Coronary artery (tissue), 2 donors: ENCODE measurements at regions not wholly inside any gene's neighbourhood (a gene's known extent, or its start where the extent isn't known, plus 50 kb on each side); places are given as distances from the start of the nearest gene placed in this dataset.

Experiments used
- DNase-seq: peaks from one replicate; pipeline ENCODE4 v3.0.0-alpha.2; 2017; ENCODE audit warnings: low spot score
- H3K27ac ChIP-seq, 2 donors: fragments of 200-600 bp; sonication (generic); one replicate each; pipeline ENCODE4 v1.5.1; 2016 to 2019
- H3K4me3 ChIP-seq: fragments of 200-600 bp; sonication (generic); 2 replicates; pipeline ENCODE4 v1.5.1; 2016; ENCODE audit warnings: mild to moderate bottlenecking, moderate library complexity
- TF ChIP-seq, protein P1 (sequence below): fragments of 200-600 bp; sonication (generic); IDR thresholded peaks from one replicate; pipeline ENCODE4 v1.5.1; 2019; ENCODE audit warnings: antibody characterized with exemption

- Histone ChIP-seq H3K4me3 (no peak overlapping the region), H3K27ac (no peak overlapping the region)
- DNase-seq, result no peak
- TF ChIP-seq, protein P1, sequence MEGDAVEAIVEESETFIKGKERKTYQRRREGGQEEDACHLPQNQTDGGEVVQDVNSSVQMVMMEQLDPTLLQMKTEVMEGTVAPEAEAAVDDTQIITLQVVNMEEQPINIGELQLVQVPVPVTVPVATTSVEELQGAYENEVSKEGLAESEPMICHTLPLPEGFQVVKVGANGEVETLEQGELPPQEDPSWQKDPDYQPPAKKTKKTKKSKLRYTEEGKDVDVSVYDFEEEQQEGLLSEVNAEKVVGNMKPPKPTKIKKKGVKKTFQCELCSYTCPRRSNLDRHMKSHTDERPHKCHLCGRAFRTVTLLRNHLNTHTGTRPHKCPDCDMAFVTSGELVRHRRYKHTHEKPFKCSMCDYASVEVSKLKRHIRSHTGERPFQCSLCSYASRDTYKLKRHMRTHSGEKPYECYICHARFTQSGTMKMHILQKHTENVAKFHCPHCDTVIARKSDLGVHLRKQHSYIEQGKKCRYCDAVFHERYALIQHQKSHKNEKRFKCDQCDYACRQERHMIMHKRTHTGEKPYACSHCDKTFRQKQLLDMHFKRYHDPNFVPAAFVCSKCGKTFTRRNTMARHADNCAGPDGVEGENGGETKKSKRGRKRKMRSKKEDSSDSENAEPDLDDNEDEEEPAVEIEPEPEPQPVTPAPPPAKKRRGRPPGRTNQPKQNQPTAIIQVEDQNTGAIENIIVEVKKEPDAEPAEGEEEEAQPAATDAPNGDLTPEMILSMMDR, result no peak
These were observed 139.4 kb upstream of the CWC22 start for GRCh38 chr2:180146541-180146940.

DNA sequence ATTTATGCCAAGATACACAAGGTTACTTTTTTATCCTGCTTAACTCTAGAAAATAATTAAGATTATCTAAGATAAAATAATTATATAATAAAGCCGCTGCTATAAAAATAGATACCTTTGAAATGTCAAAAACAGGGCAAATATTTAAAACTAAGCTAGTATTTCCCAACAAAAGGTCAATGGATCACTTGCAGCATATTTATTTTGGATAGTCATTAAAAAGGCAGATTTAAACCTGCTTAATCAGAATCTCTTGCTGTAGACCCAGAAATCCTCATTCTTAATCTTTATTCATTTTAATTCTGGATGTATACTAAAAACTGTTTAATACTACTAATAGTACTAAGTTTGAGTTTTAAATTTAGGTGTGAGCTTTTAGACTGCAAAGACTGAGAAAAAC lies 139.0 kb upstream of the CWC22 start:
- TF ChIP-seq, protein P1, result no peak

GRCh38 chr2:180145163-180145562 lies 138.1 kb upstream of the CWC22 start:
- no peak overlapping the region for H3K4me3 ChIP-seq
- DNase-seq, result no peak
- no peak overlapping the region for H3K27ac ChIP-seq
- TF ChIP-seq, protein P1, result no peak

More for the DNA sequence above, 139.0 kb upstream of the CWC22 start:
- no peak overlapping the region for H3K27ac ChIP-seq
- no peak overlapping the region for H3K4me3 ChIP-seq
- no peak for DNase-seq

GRCh38 chr2:180144338-180144813 lies 137.3 kb upstream of the CWC22 start:
- no peak overlapping the region for H3K4me3 ChIP-seq
- no peak overlapping the region for H3K27ac ChIP-seq
- TF ChIP-seq, protein P1, result no peak
- DNase-seq, result no peak

- H3K27ac ChIP-seq, result no peak overlapping the region
- no peak for DNase-seq
These were observed 136.7 kb upstream of the CWC22 start for GRCh38 chr2:180143633-180144337.

GRCh38 chr2:180141600-180141999 lies 134.5 kb upstream of the CWC22 start:
- TF ChIP-seq, protein P1, result no peak
- DNase-seq, result no peak
- H3K4me3 ChIP-seq, result no peak overlapping the region

More at GRCh38 chr2:180143633-180144337, 136.7 kb upstream of the CWC22 start:
- H3K4me3 ChIP-seq, result no peak overlapping the region
- TF ChIP-seq, protein P1, result no peak

GRCh38 chr2:180133736-180134135 lies 126.6 kb upstream of the CWC22 start:
- TF ChIP-seq, protein P1, result no peak
- H3K4me3 ChIP-seq, result no peak overlapping the region
- H3K27ac ChIP-seq, result no peak overlapping the region
- no peak for DNase-seq

More at GRCh38 chr2:180141600-180141999, 134.5 kb upstream of the CWC22 start:
- H3K27ac ChIP-seq, result no peak overlapping the region
